Neuronal stem cell (in vitro differentiated cells): ENCODE measurements at regions not wholly inside any gene's neighbourhood (a gene's known extent, or its start where the extent isn't known, plus 50 kb on each side); places are given as distances from the start of the nearest gene placed in this dataset.

Source experiments
- DNase-seq: peaks from one replicate; pipeline ENCODE4 v3.0.0-alpha.2; 2013; ENCODE audit warnings: low spot score
- H2AFZ ChIP-seq: one replicate; pipeline ENCODE4 v1.6.1; 2013; ENCODE audit warnings: mild to moderate bottlenecking, low read length, inconsistent platforms
- H2AK5ac ChIP-seq: 2 replicates; pipeline ENCODE4 v1.6.1; 2013; ENCODE audit warnings: low read depth, mild to moderate bottlenecking, inconsistent platforms, low read length, moderate library complexity, mixed read lengths
- H2BK120ac ChIP-seq: 2 replicates; pipeline ENCODE4 v1.6.1; 2013; ENCODE audit warnings: low read depth, mild to moderate bottlenecking, inconsistent platforms, low read length, moderate library complexity, mixed read lengths
- H2BK12ac ChIP-seq: one replicate; pipeline ENCODE4 v1.6.1; 2013; ENCODE audit warnings: low read length, inconsistent platforms
- H2BK15ac ChIP-seq: 2 replicates; pipeline ENCODE4 v1.6.1; 2013; ENCODE audit warnings: mild to moderate bottlenecking, low read length, inconsistent platforms, mixed read lengths
- H2BK5ac ChIP-seq: one replicate; pipeline ENCODE4 v1.6.1; 2013; ENCODE audit warnings: inconsistent platforms, mild to moderate bottlenecking, low read length, moderate library complexity
- H3K14ac ChIP-seq: one replicate; pipeline ENCODE4 v1.6.1; 2013; ENCODE audit warnings: low read length, inconsistent platforms
- H3K18ac ChIP-seq: 2 replicates; pipeline ENCODE4 v1.6.1; 2013; ENCODE audit warnings: low read length, inconsistent platforms
- H3K23ac ChIP-seq: 2 replicates; pipeline ENCODE4 v1.6.1; 2013; ENCODE audit warnings: low read depth, mild to moderate bottlenecking, mixed read lengths, low read length, inconsistent platforms; ENCODE audit not compliant: poor library complexity
- H3K27ac ChIP-seq: replicated peaks from 3 replicates; pipeline ENCODE4 v1.5.1; 2013; ENCODE audit warnings: low read length, inconsistent platforms
- H3K27me3 ChIP-seq, 3 experiments: 2 replicates each; pipeline ENCODE4 v1.6.1; 2013; ENCODE audit warnings: low read length in 3 of 3, mild to moderate bottlenecking in 2 of 3, inconsistent platforms in 1 of 3, low read depth in 1 of 3, mixed read lengths in 1 of 3, moderate library complexity in 1 of 3; ENCODE audit not compliant: control insufficient read depth in 3 of 3, insufficient read depth in 3 of 3
- H3K36me3 ChIP-seq, 2 donors: replicated peaks in 1 of 2; 2 replicates each; pipeline ENCODE4 v1.6.1; 2013; ENCODE audit warnings: low read length in 2 of 2; ENCODE audit not compliant: control insufficient read depth in 2 of 2, insufficient read depth in 2 of 2
- H3K4ac ChIP-seq: 2 replicates; pipeline ENCODE4 v1.6.1; 2013; ENCODE audit warnings: inconsistent platforms, mild to moderate bottlenecking, low read length, moderate library complexity
- H3K4me1 ChIP-seq, 2 donors: 1 replicate in 1 of 2; 2 replicates in 1 of 2; pipeline ENCODE4 v1.6.1; 2013; ENCODE audit warnings: low read length in 2 of 2, low read depth in 1 of 2; ENCODE audit not compliant: control insufficient read depth in 2 of 2, insufficient read depth in 1 of 2
- H3K4me2 ChIP-seq: one replicate; pipeline ENCODE4 v1.6.1; 2013; ENCODE audit warnings: mild to moderate bottlenecking, low read length, inconsistent platforms; ENCODE audit not compliant: insufficient read depth, poor library complexity, severe bottlenecking
- H3K4me3 ChIP-seq, 2 donors: 2 replicates each; pipeline ENCODE4 v1.5.1; 2013; ENCODE audit warnings: low read length in 2 of 2, mild to moderate bottlenecking in 2 of 2, inconsistent platforms in 1 of 2, moderate library complexity in 1 of 2
- H3K79me1 ChIP-seq: one replicate; pipeline ENCODE4 v1.6.1; 2013; ENCODE audit warnings: low read depth, mild to moderate bottlenecking, inconsistent platforms, low read length, moderate library complexity
- H3K9ac ChIP-seq: one replicate; pipeline ENCODE4 v1.6.1; 2013; ENCODE audit warnings: mild to moderate bottlenecking, low read depth, low read length, inconsistent platforms; ENCODE audit not compliant: poor library complexity
- H3K9me3 ChIP-seq, 2 donors: replicated peaks in 1 of 2; 2 replicates each; pipeline versions ENCODE3 to v1.6.1; 2013; ENCODE audit warnings: low read length in 2 of 2, mild to moderate bottlenecking in 2 of 2, inconsistent platforms in 1 of 2, low read depth in 1 of 2, mixed read lengths in 1 of 2, moderate library complexity in 1 of 2; ENCODE audit not compliant: control insufficient read depth in 2 of 2, insufficient read depth in 1 of 2
- H4K8ac ChIP-seq: one replicate; pipeline ENCODE4 v1.6.1; 2013; ENCODE audit warnings: low read depth, mild to moderate bottlenecking, inconsistent platforms, low read length, moderate library complexity
- H4K91ac ChIP-seq: one replicate; pipeline ENCODE4 v1.6.1; 2013; ENCODE audit warnings: low read length, low read depth, mild to moderate bottlenecking, inconsistent platforms; ENCODE audit not compliant: poor library complexity
- WGBS, 2 donors: extraction: QIAGEN DNeasy Blood & Tissue Kit; methylation state at CpG; one replicate each; pipeline ENCODE4 v1.1.7; 2013; ENCODE audit warnings: missing lambda C conversion rate in 2 of 2, mixed read lengths in 1 of 2; ENCODE audit not compliant: insufficient read length in 2 of 2, insufficient replicate concordance in 1 of 2; ENCODE audit errors: extremely low coverage in 2 of 2; 5-methylcytosine and 5-hydroxymethylcytosine counted together

DNA sequence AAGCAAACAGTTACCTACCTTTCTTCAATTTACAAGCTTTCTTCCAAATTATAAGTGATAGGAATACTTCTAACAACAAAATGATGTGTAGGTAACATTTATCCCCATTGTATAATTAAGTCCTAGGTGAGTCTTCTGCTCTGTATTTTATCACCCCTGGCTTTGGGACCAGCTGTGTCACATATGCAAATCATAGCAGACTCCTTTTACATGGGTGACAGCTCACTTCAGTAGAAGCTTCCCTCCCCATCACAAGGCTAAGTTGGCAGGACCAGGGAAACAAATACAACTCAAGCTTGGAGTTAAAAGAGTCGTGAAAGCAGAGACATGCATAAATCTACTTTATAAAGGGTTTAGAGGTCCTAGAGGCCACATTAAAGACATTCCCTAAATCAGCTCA lies 121.1 kb upstream of the RUNX1 start:
- Histone ChIP-seq H3K18ac (no peak overlapping the region), H4K8ac (no peak overlapping the region), H3K27me3 (no peaks in the 10 kb centered on the region), H3K36me3 (no peaks in the 10 kb centered on the region), H2BK5ac (no peak overlapping the region), H2BK15ac (no peak overlapping the region), H3K23ac (no peak overlapping the region), H3K27ac (no peak overlapping the region), H2AK5ac (no peak overlapping the region), H3K79me1 (no peaks in the 10 kb centered on the region), H2BK120ac (no peak overlapping the region), H2AFZ (no peak overlapping the region), H3K9me3 (peaks cover 0 to 2% of the 10 kb centered on the region in 2 donors), H3K4ac (no peak overlapping the region), H4K91ac (no peak overlapping the region), H3K9ac (no peak overlapping the region), H3K14ac (no peak overlapping the region), H3K4me3 (no peak overlapping the region), H2BK12ac (no peak overlapping the region), H3K4me1 (no peaks in the 10 kb centered on the region), H3K4me2 (no peak overlapping the region)
- no CpG with 5 or more reads among the region's 1 CpG for WGBS, 2 donors
- DNase-seq, result no peak

GRCh38 chr21:35169574-35169973 lies 120.5 kb upstream of the RUNX1 start:
- no CpG with 5 or more reads among the region's 1 CpG for WGBS, 2 donors
- Histone ChIP-seq H2AFZ (no peak overlapping the region), H3K23ac (no peak overlapping the region), H3K27me3 (no peaks in the 10 kb centered on the region), H3K4me1 (no peaks in the 10 kb centered on the region), H2BK5ac (no peak overlapping the region), H4K91ac (no peak overlapping the region), H3K9me3 (no peaks in the 10 kb centered on the region), H3K36me3 (no peaks in the 10 kb centered on the region), H3K4me3 (no peak overlapping the region), H2AK5ac (no peak overlapping the region), H3K9ac (no peak overlapping the region), H2BK120ac (no peak overlapping the region), H3K27ac (no peak overlapping the region), H3K79me1 (no peaks in the 10 kb centered on the region), H3K18ac (no peak overlapping the region), H2BK12ac (no peak overlapping the region), H2BK15ac (no peak overlapping the region), H4K8ac (no peak overlapping the region), H3K4ac (no peak overlapping the region), H3K14ac (no peak overlapping the region), H3K4me2 (no peak overlapping the region)
- DNase-seq, result no peak

- Histone ChIP-seq H4K8ac (no peak overlapping the region), H4K91ac (no peak overlapping the region), H3K4ac (no peak overlapping the region), H3K14ac (no peak overlapping the region), H3K9ac (no peak overlapping the region), H2AFZ (no peak overlapping the region), H3K4me1 (no peaks in the 10 kb centered on the region), H2BK12ac (no peak overlapping the region), H3K4me3 (no peak overlapping the region), H3K79me1 (no peaks in the 10 kb centered on the region), H2BK120ac (no peak overlapping the region), H3K27me3 (no peaks in the 10 kb centered on the region), H2AK5ac (no peak overlapping the region), H3K36me3 (no peaks in the 10 kb centered on the region), H3K4me2 (no peak overlapping the region), H3K9me3 (no peaks in the 10 kb centered on the region), H2BK5ac (no peak overlapping the region), H2BK15ac (no peak overlapping the region), H3K18ac (no peak overlapping the region), H3K27ac (no peak overlapping the region), H3K23ac (no peak overlapping the region)
- WGBS, 2 donors, result no CpG with 5 or more reads among the region's 4 CpGs
- no peak for DNase-seq
These were observed 119.6 kb upstream of the RUNX1 start for GRCh38 chr21:35168735-35169134.

GRCh38 chr21:35164971-35165483 lies 115.9 kb upstream of the RUNX1 start:
- Histone ChIP-seq H3K14ac (no peak overlapping the region), H3K79me1 (no peaks in the 10 kb centered on the region), H2AFZ (no peak overlapping the region), H2AK5ac (no peak overlapping the region), H3K36me3 (no peaks in the 10 kb centered on the region), H3K9me3 (no peaks in the 10 kb centered on the region), H3K27ac (no peak overlapping the region), H2BK12ac (no peak overlapping the region), H4K91ac (no peak overlapping the region), H3K18ac (no peak overlapping the region), H3K23ac (no peak overlapping the region), H2BK120ac (no peak overlapping the region), H3K4ac (no peak overlapping the region), H4K8ac (no peak overlapping the region), H3K9ac (no peak overlapping the region), H3K4me1 (no peaks in the 10 kb centered on the region), H3K27me3 (no peaks in the 10 kb centered on the region), H3K4me3 (no peak overlapping the region), H2BK15ac (no peak overlapping the region), H3K4me2 (no peak overlapping the region), H2BK5ac (no peak overlapping the region)
- WGBS, 2 donors, result no CpG with 5 or more reads among the region's 3 CpGs
- DNase-seq, result no peak
